ENCODE measurements at regions not wholly inside any gene's neighbourhood (a gene's known extent, or its start where the extent isn't known, plus 50 kb on each side); places are given as distances from the start of the nearest gene placed in this dataset.

GRCh38 chr3:107938143-107938542, 152.7 kb downstream of the CD47 start (continued):
- TF ChIP-seq CHD7 (IDR thresholded peaks at IDR 0.05; ENCODE audit: insufficient replicate concordance, low read length) (no peak), ASH2L (IDR thresholded peaks at IDR 0.05; ENCODE audit: low read length) (no peak), SUZ12 (IDR thresholded peaks at IDR 0.05; ENCODE audit: low read length) (no peak), CTCF (IDR thresholded peaks at IDR 0.05; ENCODE audit: control extremely low read depth in 1 of 3, insufficient read depth in 1 of 3, low read depth in 1 of 3, low read length in 3 of 3) (peak in 2 of 3 experiments; percentile 49 to 52; a peak in 3 of 4 replicates), KDM1A (IDR thresholded peaks at IDR 0.05; ENCODE audit: borderline replicate concordance, low read length) (no peak)
